ENCODE measurements at regions not wholly inside any gene's neighbourhood (a gene's known extent, or its start where the extent isn't known, plus 50 kb on each side); places are given as distances from the start of the nearest gene placed in this dataset.

GRCh38 chr3:75981401-75981800, 196.1 kb upstream of the ZNF717 start:
- no peak for TF ChIP-seq CTCF (IDR thresholded peaks at IDR 0.05)
- no peak for ATAC-seq (ENCODE audit: insufficient number of reproducible peaks, low FRiP score, low read depth)

GRCh38 chr3:75982151-75982550, 196.8 kb upstream of the ZNF717 start:
- no peaks in the 10 kb centered on the region for H3K9me3 ChIP-seq
- DNase-seq (ENCODE audit: low spot score) (no peak), ATAC-seq (ENCODE audit: insufficient number of reproducible peaks, low FRiP score, low read depth) (no peak)
- H3K4me1 ChIP-seq (ENCODE audit: control insufficient read depth in 1 of 2, low read depth in 2 of 2) = no peaks in the 10 kb centered on the region
- H3K27me3 ChIP-seq (replicated peaks; ENCODE audit: insufficient read depth) = no peaks in the 10 kb centered on the region
- H3K27ac ChIP-seq = no peak overlapping the region
- no peak for TF ChIP-seq CTCF (IDR thresholded peaks at IDR 0.05)
- no peaks in the 10 kb centered on the region for H3K36me3 ChIP-seq
- H3K4me3 ChIP-seq = no peak overlapping the region

More at GRCh38 chr3:75981401-75981800, 196.1 kb upstream of the ZNF717 start:
- no peaks in the 10 kb centered on the region for H3K4me1 ChIP-seq (ENCODE audit: control insufficient read depth in 1 of 2, low read depth in 2 of 2)
- H3K36me3 ChIP-seq = no peaks in the 10 kb centered on the region
- no peak overlapping the region for H3K27ac ChIP-seq
- no peak for DNase-seq (ENCODE audit: low spot score)
- no peaks in the 10 kb centered on the region for H3K27me3 ChIP-seq (replicated peaks; ENCODE audit: insufficient read depth)
- H3K9me3 ChIP-seq = no peaks in the 10 kb centered on the region
- no peak overlapping the region for H3K4me3 ChIP-seq

- Histone ChIP-seq H3K27ac (no peak overlapping the region), H3K4me1 (ENCODE audit: control insufficient read depth in 1 of 2, low read depth in 2 of 2) (no peaks in the 10 kb centered on the region), H3K27me3 (replicated peaks; ENCODE audit: insufficient read depth) (no peaks in the 10 kb centered on the region), H3K4me3 (no peak overlapping the region), H3K9me3 (no peaks in the 10 kb centered on the region), H3K36me3 (no peaks in the 10 kb centered on the region)
- ATAC-seq (ENCODE audit: insufficient number of reproducible peaks, low FRiP score, low read depth) (no peak), DNase-seq (ENCODE audit: low spot score) (no peak)
- no peak for TF ChIP-seq CTCF (IDR thresholded peaks at IDR 0.05)
Observed at GRCh38 chr3:75983111-75983510, 197.8 kb upstream of the ZNF717 start.

GRCh38 chr3:75983609-75984290, 198.4 kb upstream of the ZNF717 start:
- no peaks in the 10 kb centered on the region for H3K36me3 ChIP-seq
- H3K4me1 ChIP-seq (ENCODE audit: control insufficient read depth in 1 of 2, low read depth in 2 of 2) = no peaks in the 10 kb centered on the region
- H3K27ac ChIP-seq = no peak overlapping the region
- no peak for DNase-seq (ENCODE audit: low spot score)
- H3K9me3 ChIP-seq = no peaks in the 10 kb centered on the region
- no peak for TF ChIP-seq CTCF (IDR thresholded peaks at IDR 0.05)
- no peak for ATAC-seq (ENCODE audit: insufficient number of reproducible peaks, low FRiP score, low read depth)
- no peaks in the 10 kb centered on the region for H3K27me3 ChIP-seq (replicated peaks; ENCODE audit: insufficient read depth)
- H3K4me3 ChIP-seq = no peak overlapping the region

- ATAC-seq (ENCODE audit: insufficient number of reproducible peaks, low FRiP score, low read depth) (no peak), DNase-seq (ENCODE audit: low spot score) (no peak)
- TF ChIP-seq CTCF (IDR thresholded peaks at IDR 0.05) = no peak
- no peaks in the 10 kb centered on the region for H3K27me3 ChIP-seq (replicated peaks; ENCODE audit: insufficient read depth)
- H3K9me3 ChIP-seq = no peaks in the 10 kb centered on the region
- H3K36me3 ChIP-seq = no peaks in the 10 kb centered on the region
- no peak overlapping the region for H3K4me3 ChIP-seq
- H3K4me1 ChIP-seq (ENCODE audit: control insufficient read depth in 1 of 2, low read depth in 2 of 2) = no peaks in the 10 kb centered on the region
- no peak overlapping the region for H3K27ac ChIP-seq
Observed at GRCh38 chr3:75985432-75985831, 200.1 kb upstream of the ZNF717 start.

Data from thoracic aorta (tissue), 2 donors.